ENCODE measurements at regions not wholly inside any gene's neighbourhood (a gene's known extent, or its start where the extent isn't known, plus 50 kb on each side); places are given as distances from the start of the nearest gene placed in this dataset.

DNA sequence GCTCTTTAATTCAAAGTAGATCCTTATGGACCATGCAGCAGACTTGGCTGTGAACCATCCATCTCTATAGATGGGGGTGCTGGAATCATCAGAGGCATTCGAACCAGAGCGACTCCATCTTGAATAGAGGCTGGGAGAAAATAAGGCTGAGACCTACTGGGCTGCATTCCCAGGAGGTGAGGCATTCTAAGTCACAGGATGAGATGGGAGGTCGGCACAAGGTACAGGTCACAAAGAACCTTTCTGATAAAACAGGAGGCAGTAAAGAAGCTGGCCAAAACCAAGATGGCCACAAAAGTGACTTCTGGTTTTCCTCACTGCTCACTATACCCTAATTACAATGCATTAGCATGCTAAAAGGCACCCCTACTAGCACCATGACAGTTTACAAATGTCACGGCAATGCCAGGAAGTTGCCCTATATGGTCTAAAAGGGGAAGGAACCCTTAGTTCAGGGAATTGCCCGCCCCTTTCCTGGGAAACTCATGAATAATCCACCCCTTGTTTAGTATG lies 89.2 kb upstream of the BRD7 start:
- H3K27ac ChIP-seq (ENCODE audit: low read depth, low read length, poor library complexity, severe bottlenecking), result no peak overlapping the region
- ChIA-PET POLR2A (ENCODE audit: low non-redundant PET) (no interaction called here), CTCF (no interaction called here)
- intact Hi-C loops (cut with micrococcal nuclease; ENCODE audit: unreplicated experiment), result no loop called here
- no peak for TF ChIP-seq EZH2 (IDR thresholded peaks at IDR 0.05; ENCODE audit: borderline replicate concordance, low read depth, low read length, poor library complexity, severe bottlenecking)
- TF ChIP-seq, protein P1, sequence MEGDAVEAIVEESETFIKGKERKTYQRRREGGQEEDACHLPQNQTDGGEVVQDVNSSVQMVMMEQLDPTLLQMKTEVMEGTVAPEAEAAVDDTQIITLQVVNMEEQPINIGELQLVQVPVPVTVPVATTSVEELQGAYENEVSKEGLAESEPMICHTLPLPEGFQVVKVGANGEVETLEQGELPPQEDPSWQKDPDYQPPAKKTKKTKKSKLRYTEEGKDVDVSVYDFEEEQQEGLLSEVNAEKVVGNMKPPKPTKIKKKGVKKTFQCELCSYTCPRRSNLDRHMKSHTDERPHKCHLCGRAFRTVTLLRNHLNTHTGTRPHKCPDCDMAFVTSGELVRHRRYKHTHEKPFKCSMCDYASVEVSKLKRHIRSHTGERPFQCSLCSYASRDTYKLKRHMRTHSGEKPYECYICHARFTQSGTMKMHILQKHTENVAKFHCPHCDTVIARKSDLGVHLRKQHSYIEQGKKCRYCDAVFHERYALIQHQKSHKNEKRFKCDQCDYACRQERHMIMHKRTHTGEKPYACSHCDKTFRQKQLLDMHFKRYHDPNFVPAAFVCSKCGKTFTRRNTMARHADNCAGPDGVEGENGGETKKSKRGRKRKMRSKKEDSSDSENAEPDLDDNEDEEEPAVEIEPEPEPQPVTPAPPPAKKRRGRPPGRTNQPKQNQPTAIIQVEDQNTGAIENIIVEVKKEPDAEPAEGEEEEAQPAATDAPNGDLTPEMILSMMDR (conservative IDR thresholded peaks at IDR 0.05; ENCODE audit: low read depth, low read length), result no peak
- no TSS peak for BruUV-seq (replicated peaks)
- no peaks in the 10 kb centered on the region for H3K4me1 ChIP-seq (ENCODE audit: insufficient read depth, low read length, poor library complexity, severe bottlenecking)
- H3K4me3 ChIP-seq (ENCODE audit: low read depth, low read length, poor library complexity, severe bottlenecking), result no peak overlapping the region
- no peak for DNase-seq (ENCODE audit: low spot score)
- no peaks in the 10 kb centered on the region for H3K36me3 ChIP-seq (ENCODE audit: insufficient read depth, low read length, poor library complexity, severe bottlenecking)
- peaks cover 18% of the 10 kb centered on the region for H3K27me3 ChIP-seq (replicated peaks; ENCODE audit: insufficient read depth, low read depth, low read length, poor library complexity)
- no peaks in the 10 kb centered on the region for H3K9me3 ChIP-seq (ENCODE audit: low read depth, low read length, poor library complexity, severe bottlenecking)

- no peaks in the 10 kb centered on the region for H3K4me1 ChIP-seq (ENCODE audit: insufficient read depth, low read length, poor library complexity, severe bottlenecking)
- ChIA-PET CTCF (no interaction called here), POLR2A (ENCODE audit: low non-redundant PET) (no interaction called here)
- TF ChIP-seq, protein P1 (conservative IDR thresholded peaks at IDR 0.05; ENCODE audit: low read depth, low read length), result no peak
- TF ChIP-seq EZH2 (IDR thresholded peaks at IDR 0.05; ENCODE audit: borderline replicate concordance, low read depth, low read length, poor library complexity, severe bottlenecking), result no peak
- no TSS peak for BruUV-seq (replicated peaks)
- H3K27ac ChIP-seq (ENCODE audit: low read depth, low read length, poor library complexity, severe bottlenecking), result no peak overlapping the region
- no peaks in the 10 kb centered on the region for H3K9me3 ChIP-seq (ENCODE audit: low read depth, low read length, poor library complexity, severe bottlenecking)
- H3K27me3 ChIP-seq (replicated peaks; ENCODE audit: insufficient read depth, low read depth, low read length, poor library complexity), result peaks cover 18% of the 10 kb centered on the region
- intact Hi-C loops (cut with micrococcal nuclease; ENCODE audit: unreplicated experiment), result no loop called here
- H3K4me3 ChIP-seq (ENCODE audit: low read depth, low read length, poor library complexity, severe bottlenecking), result no peak overlapping the region
- no peak for DNase-seq (ENCODE audit: low spot score)
- H3K36me3 ChIP-seq (ENCODE audit: insufficient read depth, low read length, poor library complexity, severe bottlenecking), result no peaks in the 10 kb centered on the region
Measured at GRCh38 chr16:50457423-50457822, 88.6 kb upstream of the BRD7 start.

GRCh38 chr16:50455288-50455845 lies 86.6 kb upstream of the BRD7 start:
- intact Hi-C loops (cut with micrococcal nuclease; ENCODE audit: unreplicated experiment), result no loop called here
- H3K27me3 ChIP-seq (replicated peaks; ENCODE audit: insufficient read depth, low read depth, low read length, poor library complexity), result peaks cover 18% of the 10 kb centered on the region
- DNase-seq (ENCODE audit: low spot score), result no peak
- ChIA-PET CTCF (no interaction called here), POLR2A (ENCODE audit: low non-redundant PET) (no interaction called here)
- no TSS peak for BruUV-seq (replicated peaks)
- H3K9me3 ChIP-seq (ENCODE audit: low read depth, low read length, poor library complexity, severe bottlenecking), result no peaks in the 10 kb centered on the region
- TF ChIP-seq, protein P1 (conservative IDR thresholded peaks at IDR 0.05; ENCODE audit: low read depth, low read length), result no peak
- no peak for TF ChIP-seq EZH2 (IDR thresholded peaks at IDR 0.05; ENCODE audit: borderline replicate concordance, low read depth, low read length, poor library complexity, severe bottlenecking)
- H3K27ac ChIP-seq (ENCODE audit: low read depth, low read length, poor library complexity, severe bottlenecking), result no peak overlapping the region
- no peaks in the 10 kb centered on the region for H3K4me1 ChIP-seq (ENCODE audit: insufficient read depth, low read length, poor library complexity, severe bottlenecking)
- no peak overlapping the region for H3K4me3 ChIP-seq (ENCODE audit: low read depth, low read length, poor library complexity, severe bottlenecking)
- no peaks in the 10 kb centered on the region for H3K36me3 ChIP-seq (ENCODE audit: insufficient read depth, low read length, poor library complexity, severe bottlenecking)
